Peyer's patch (tissue), 4 donors: ENCODE measurements at regions not wholly inside any gene's neighbourhood (a gene's known extent, or its start where the extent isn't known, plus 50 kb on each side); places are given as distances from the start of the nearest gene placed in this dataset.

Experiments
- DNase-seq, 3 donors: peaks; one replicate each; pipeline ENCODE4 v3.0.0-alpha.2; 2017 to 2019
- H3K27ac ChIP-seq, 4 donors: fragments of 200-600 bp; sonication (generic); one replicate each; pipeline ENCODE4 v1.5.1; 2016 to 2019
- H3K27me3 ChIP-seq, 2 donors: fragments of 200-600 bp; sonication (generic); one replicate each; pipeline ENCODE4 v1.5.1; 2019
- H3K36me3 ChIP-seq, 3 donors: fragments of 200-600 bp; sonication (generic); one replicate each; pipeline ENCODE4 v1.5.1; 2016 to 2019
- H3K4me1 ChIP-seq, 4 donors: fragments of 200-600 bp; sonication (generic); one replicate each; pipeline ENCODE4 v1.5.1; 2016 to 2019
- H3K4me3 ChIP-seq, 4 donors: fragments of 200-600 bp; sonication (generic); 1 replicate in 3 of 4; 2 replicates in 1 of 4; pipeline ENCODE4 v1.5.1; 2016 to 2019; ENCODE audit warnings: mild to moderate bottlenecking in 1 of 4
- H3K9me3 ChIP-seq, 4 donors: fragments of 200-600 bp; sonication (generic); one replicate each; pipeline ENCODE4 v1.5.1; 2016 to 2019; ENCODE audit warnings: mild to moderate bottlenecking in 1 of 4
- CTCF ChIP-seq, 6 experiments: fragments of 450-650 bp in 4 of 6; fragments of 200-600 bp in 2 of 6; sonication (generic) in 1 of 6; IDR thresholded peaks; one replicate each; pipeline ENCODE4 v1.5.1; 2017 to 2019; ENCODE audit warnings: antibody characterized with exemption in 6 of 6, mild to moderate bottlenecking in 3 of 6, moderate library complexity in 1 of 6
- POLR2A ChIP-seq, 2 donors: fragments of 450-650 bp; IDR thresholded peaks; one replicate each; pipeline ENCODE4 v1.5.1; 2017; ENCODE audit warnings: antibody characterized with exemption in 2 of 2, mild to moderate bottlenecking in 2 of 2, moderate library complexity in 2 of 2

GRCh38 chr2:3115301-3116042 is 262.1 kb downstream of the EIPR1 start:
- H3K9me3 ChIP-seq = peaks cover 0 to under 1% (median 0%) of the 10 kb centered on the region in 4 donors
- H3K27ac ChIP-seq = no peak overlapping the region
- peak in 1 of 3 donors; percentile 28 for DNase-seq
- H3K27me3 ChIP-seq = no peaks in the 10 kb centered on the region
- TF ChIP-seq POLR2A (IDR thresholded peaks at IDR 0.05) = no peak
- TF ChIP-seq CTCF (IDR thresholded peaks at IDR 0.05) = no peak
- H3K36me3 ChIP-seq = no peaks in the 10 kb centered on the region
- H3K4me1 ChIP-seq = no peaks in the 10 kb centered on the region
- no peak overlapping the region for H3K4me3 ChIP-seq

- no peaks in the 10 kb centered on the region for H3K27me3 ChIP-seq
Observed at GRCh38 chr2:3114406-3115185, 263.0 kb downstream of the EIPR1 start.

DNA sequence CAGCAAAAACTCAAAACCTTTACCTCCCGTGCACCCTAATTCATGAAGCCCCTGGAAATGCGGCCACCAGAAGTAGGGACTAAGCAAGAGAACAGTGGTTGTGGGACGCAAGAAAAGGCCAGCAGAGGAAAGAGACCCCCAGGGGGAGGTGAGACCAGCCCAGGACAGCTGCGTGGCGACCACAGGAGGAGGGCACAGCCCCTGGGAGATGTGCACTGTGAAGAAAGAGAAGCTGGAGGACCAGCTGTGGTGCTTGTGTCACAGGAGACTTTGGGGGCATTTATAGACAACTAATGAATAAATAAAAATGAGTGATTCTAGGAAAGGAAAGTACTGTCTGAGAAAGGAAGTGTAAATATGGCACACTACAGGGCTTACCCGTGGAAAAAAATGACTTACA is 263.8 kb downstream of the EIPR1 start:
- no peaks in the 10 kb centered on the region for H3K36me3 ChIP-seq
- H3K4me1 ChIP-seq = no peaks in the 10 kb centered on the region
- no peak overlapping the region for H3K27ac ChIP-seq
- H3K9me3 ChIP-seq = peaks cover 0 to 6% (median 0%) of the 10 kb centered on the region in 4 donors
- TF ChIP-seq POLR2A (IDR thresholded peaks at IDR 0.05) (no peak), CTCF (IDR thresholded peaks at IDR 0.05) (no peak)
- DNase-seq = no peak
- no peak overlapping the region for H3K4me3 ChIP-seq
- no peaks in the 10 kb centered on the region for H3K27me3 ChIP-seq

More at GRCh38 chr2:3114406-3115185, 263.0 kb downstream of the EIPR1 start:
- TF ChIP-seq POLR2A (IDR thresholded peaks at IDR 0.05) (no peak), CTCF (IDR thresholded peaks at IDR 0.05) (no peak)
- H3K4me3 ChIP-seq = no peak overlapping the region
- no peaks in the 10 kb centered on the region for H3K4me1 ChIP-seq
- H3K27ac ChIP-seq = no peak overlapping the region
- H3K36me3 ChIP-seq = no peaks in the 10 kb centered on the region
- peaks cover 0 to 6% (median 0%) of the 10 kb centered on the region in 4 donors for H3K9me3 ChIP-seq
- DNase-seq = peak in 1 of 3 donors; percentile 31

- no peak for TF ChIP-seq CTCF (IDR thresholded peaks at IDR 0.05)
- TF ChIP-seq POLR2A (IDR thresholded peaks at IDR 0.05) = no peak
- Histone ChIP-seq H3K4me1 (no peaks in the 10 kb centered on the region), H3K4me3 (no peak overlapping the region), H3K36me3 (no peaks in the 10 kb centered on the region), H3K27me3 (no peaks in the 10 kb centered on the region), H3K9me3 (peaks cover 0 to 6% (median 0%) of the 10 kb centered on the region in 4 donors), H3K27ac (no peak overlapping the region)
- DNase-seq = no peak
Observed at GRCh38 chr2:3113122-3113521, 264.5 kb downstream of the EIPR1 start.

GRCh38 chr2:3112553-3112952 is 265.1 kb downstream of the EIPR1 start:
- H3K27me3 ChIP-seq = no peaks in the 10 kb centered on the region
- TF ChIP-seq POLR2A (IDR thresholded peaks at IDR 0.05) (no peak), CTCF (IDR thresholded peaks at IDR 0.05) (no peak)
- no peak for DNase-seq

More at GRCh38 chr2:3112553-3112952, 265.1 kb downstream of the EIPR1 start:
- no peaks in the 10 kb centered on the region for H3K36me3 ChIP-seq
- H3K9me3 ChIP-seq = peaks cover 0 to 6% (median 0%) of the 10 kb centered on the region in 4 donors
- H3K4me3 ChIP-seq = no peak overlapping the region
- no peak overlapping the region for H3K27ac ChIP-seq
- no peaks in the 10 kb centered on the region for H3K4me1 ChIP-seq
